ENCODE measurements at regions not wholly inside any gene's neighbourhood (a gene's known extent, or its start where the extent isn't known, plus 50 kb on each side); places are given as distances from the start of the nearest gene placed in this dataset.
A peak's percentile ranks its signal among the peaks of the same experiment; 100 is the strongest.

- no peak for ATAC-seq
- no peak for DNase-seq (ENCODE audit: missing footprints)
- intact Hi-C loops (cut with DNase I), result no loop called here
Measured at GRCh38 chr1:168396940-168397684, 116.4 kb downstream of the TBX19 start.

GRCh38 chr1:168396508-168396907 lies 115.8 kb downstream of the TBX19 start:
- ATAC-seq (no peak), DNase-seq (ENCODE audit: missing footprints) (no peak)
- intact Hi-C loops (cut with DNase I), result no loop called here

- intact Hi-C loops (cut with DNase I), result no loop called here
- ATAC-seq, result no peak
- no peak for DNase-seq (ENCODE audit: missing footprints)
Measured at GRCh38 chr1:168394858-168395257, 114.2 kb downstream of the TBX19 start.

GRCh38 chr1:168392958-168393549 lies 112.4 kb downstream of the TBX19 start:
- intact Hi-C loops (cut with DNase I), result no loop called here
- ATAC-seq, result peak; percentile 13
- no peak for DNase-seq (ENCODE audit: missing footprints)

GRCh38 chr1:168391851-168392681 lies 111.4 kb downstream of the TBX19 start:
- DNase-seq (ENCODE audit: missing footprints), result no peak
- intact Hi-C loops (cut with DNase I), result no loop called here
- ATAC-seq, result no peak

GRCh38 chr1:168390271-168390670 lies 109.6 kb downstream of the TBX19 start:
- ATAC-seq, result no peak
- intact Hi-C loops (cut with DNase I), result no loop called here
- DNase-seq (ENCODE audit: missing footprints), result no peak

GRCh38 chr1:168387781-168388760 lies 107.4 kb downstream of the TBX19 start:
- intact Hi-C loops (cut with DNase I), result no loop called here
- ATAC-seq, result no peak
- DNase-seq (ENCODE audit: missing footprints), result no peak

GRCh38 chr1:168386949-168387586 lies 106.4 kb downstream of the TBX19 start:
- DNase-seq (ENCODE audit: missing footprints), result no peak
- intact Hi-C loops (cut with DNase I), result no loop called here
- ATAC-seq, result no peak

GRCh38 chr1:168386492-168386891 lies 105.8 kb downstream of the TBX19 start:
- intact Hi-C loops (cut with DNase I), result no loop called here
- DNase-seq (ENCODE audit: missing footprints), result no peak
- ATAC-seq, result no peak

- intact Hi-C loops (cut with DNase I), result no loop called here
Measured at GRCh38 chr1:168381850-168382249, 101.2 kb downstream of the TBX19 start.

GRCh38 chr1:168380945-168381344 lies 100.3 kb downstream of the TBX19 start:
- ATAC-seq (no peak), DNase-seq (ENCODE audit: missing footprints) (no peak)
- intact Hi-C loops (cut with DNase I), result no loop called here

More at GRCh38 chr1:168381850-168382249, 101.2 kb downstream of the TBX19 start:
- DNase-seq (ENCODE audit: missing footprints) (no peak), ATAC-seq (no peak)

- no peak for ATAC-seq
Measured at GRCh38 chr1:168379104-168379860, 98.6 kb downstream of the TBX19 start.

GRCh38 chr1:168375566-168376300 lies 95.1 kb downstream of the TBX19 start:
- intact Hi-C loops (cut with DNase I), result no loop called here
- no peak for DNase-seq (ENCODE audit: missing footprints)
- no peak for ATAC-seq

More at GRCh38 chr1:168379104-168379860, 98.6 kb downstream of the TBX19 start:
- intact Hi-C loops (cut with DNase I), result no loop called here
- DNase-seq (ENCODE audit: missing footprints), result no peak

GRCh38 chr1:168374566-168374965 lies 93.9 kb downstream of the TBX19 start:
- DNase-seq (ENCODE audit: missing footprints) (no peak), ATAC-seq (no peak)
- intact Hi-C loops (cut with DNase I), result no loop called here

- no peak for DNase-seq (ENCODE audit: missing footprints)
- intact Hi-C loops (cut with DNase I), result no loop called here
- ATAC-seq, result no peak
Measured at GRCh38 chr1:168373869-168374268, 93.2 kb downstream of the TBX19 start.

GRCh38 chr1:168372861-168373371 lies 92.2 kb downstream of the TBX19 start:
- ATAC-seq (no peak), DNase-seq (ENCODE audit: missing footprints) (no peak)
- intact Hi-C loops (cut with DNase I), result no loop called here

- intact Hi-C loops (cut with DNase I), result no loop called here
- DNase-seq (ENCODE audit: missing footprints), result no peak
- ATAC-seq, result no peak
Measured at GRCh38 chr1:168372307-168372706, 91.6 kb downstream of the TBX19 start.
